OCI-M2 (cell line): ENCODE measurements at regions not wholly inside any gene's neighbourhood (a gene's known extent, or its start where the extent isn't known, plus 50 kb on each side); places are given as distances from the start of the nearest gene placed in this dataset.

Experiments used
- DNase-seq: peaks from one replicate; lab custom pipeline; 2025; ENCODE audit not compliant: unreplicated experiment; lab: John Stamatoyannopoulos, UW

DNA sequence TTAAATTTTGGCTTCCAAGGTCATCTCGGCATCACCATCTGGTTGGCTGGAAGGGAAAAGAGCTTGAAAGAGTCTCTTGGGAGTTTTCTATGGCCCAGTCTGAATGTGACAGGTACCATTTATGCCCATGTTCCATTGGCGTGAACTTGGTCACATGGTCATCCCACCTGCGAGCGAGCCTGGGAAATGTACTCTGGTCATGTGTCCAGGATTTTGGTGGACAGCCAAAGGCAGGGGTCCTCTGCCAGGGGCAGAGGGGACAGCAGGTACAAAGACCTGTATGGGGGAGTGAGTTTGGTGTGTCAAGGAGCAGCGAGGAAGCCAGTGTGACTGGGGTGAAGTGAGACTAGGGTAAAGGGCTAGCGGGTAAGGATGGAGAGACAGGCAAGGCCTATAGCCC is 112.6 kb downstream of the CDC5L start:
- DNase-seq: no peak

GRCh38 chr6:44503471-44503870 is 116.0 kb downstream of the CDC5L start:
- no peak for DNase-seq

- no peak for DNase-seq
Observed at GRCh38 chr6:44504301-44504791, 116.8 kb downstream of the CDC5L start.

DNA sequence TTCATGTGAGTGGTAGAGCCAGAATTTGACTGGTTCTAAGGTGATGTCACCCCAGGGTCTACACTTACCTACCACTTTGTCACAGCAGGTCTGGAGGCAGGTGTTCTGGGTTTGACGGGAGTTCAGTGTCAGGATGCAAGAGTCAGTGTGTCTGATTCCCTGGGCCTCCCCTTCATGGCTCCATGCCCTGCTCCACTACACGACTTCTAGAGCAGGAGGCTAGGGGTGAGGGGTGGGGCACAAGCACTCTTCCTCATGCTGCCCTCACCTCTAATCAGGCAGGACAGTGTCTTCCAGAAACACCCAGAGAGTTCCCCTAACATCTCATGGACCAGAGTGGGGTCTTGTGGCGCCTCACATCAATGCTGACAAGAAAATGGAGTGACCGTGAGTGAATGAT is 118.2 kb downstream of the CDC5L start:
- no peak for DNase-seq

GRCh38 chr6:44507014-44507413 is 119.5 kb downstream of the CDC5L start:
- no peak for DNase-seq

DNA sequence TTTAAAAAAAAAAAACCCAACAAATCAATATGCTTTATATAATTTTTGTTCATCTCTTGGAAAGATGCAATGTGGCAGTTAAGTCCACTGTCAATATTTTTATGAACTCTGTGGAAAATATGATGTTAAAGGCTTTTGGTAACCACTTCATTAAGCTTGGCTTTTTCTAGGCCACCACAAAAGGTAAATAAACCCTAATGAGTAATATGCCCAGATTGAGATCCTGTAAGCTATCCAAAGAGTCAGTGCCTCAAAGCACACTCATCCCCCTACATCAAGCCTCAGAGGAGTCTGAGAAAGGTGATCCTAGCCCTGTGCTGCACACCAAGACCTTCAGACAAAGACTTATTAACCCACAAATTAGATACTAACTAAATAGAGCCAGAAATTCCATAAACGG is 121.1 kb downstream of the CDC5L start:
- no peak for DNase-seq

GRCh38 chr6:44511126-44511525 is 123.6 kb downstream of the CDC5L start:
- DNase-seq: no peak

DNA sequence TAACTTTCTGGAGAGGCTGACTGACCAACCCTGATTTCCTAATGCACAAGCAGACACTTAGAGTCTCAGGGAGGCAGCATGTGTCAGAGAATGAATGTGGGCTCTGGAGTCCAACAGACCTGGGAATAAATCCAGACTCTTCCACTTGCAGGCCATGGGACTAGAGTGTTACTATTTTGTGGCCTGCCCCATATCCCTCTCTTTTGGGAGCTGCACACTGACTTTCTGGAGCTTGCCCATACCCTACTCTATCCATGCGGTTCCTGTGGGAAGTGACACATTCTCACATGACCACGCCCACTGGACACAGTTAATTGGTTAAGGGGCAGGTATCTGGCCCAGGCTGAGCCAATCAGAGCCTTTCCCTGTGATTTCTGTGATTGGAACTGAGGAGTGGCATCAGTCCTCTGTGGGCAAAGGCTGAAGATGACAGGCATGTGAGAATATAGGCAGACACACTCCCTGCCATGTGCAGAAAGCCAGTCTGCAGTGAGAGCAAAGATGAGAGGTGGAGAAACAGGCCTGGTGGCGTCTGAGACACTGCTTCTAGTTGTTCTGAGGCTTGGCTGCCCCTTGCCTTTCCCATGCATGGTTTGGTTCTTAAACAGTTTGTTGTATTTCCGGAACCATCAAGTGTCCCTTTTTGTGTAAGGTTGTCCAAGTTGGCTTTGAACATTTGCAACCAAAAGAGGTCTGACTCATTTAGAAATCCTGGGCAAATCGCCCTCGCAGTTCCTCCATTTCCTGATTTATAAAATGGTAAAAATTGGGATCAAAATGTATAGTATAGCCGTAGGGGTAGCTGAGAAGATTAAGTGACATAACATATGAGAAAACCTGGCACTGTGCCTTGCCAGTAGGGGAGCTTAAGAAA is 125.6 kb downstream of the CDC5L start:
- DNase-seq: no peak

- no peak for DNase-seq
Observed at GRCh38 chr6:44514085-44514484, 126.6 kb downstream of the CDC5L start.

- DNase-seq: no peak
Observed at GRCh38 chr6:44514576-44515193, 127.2 kb downstream of the CDC5L start.

GRCh38 chr6:44522871-44523270 is 135.4 kb downstream of the CDC5L start:
- no peak for DNase-seq

- DNase-seq: no peak
Observed at GRCh38 chr6:44524476-44525227, 137.1 kb downstream of the CDC5L start.

DNA sequence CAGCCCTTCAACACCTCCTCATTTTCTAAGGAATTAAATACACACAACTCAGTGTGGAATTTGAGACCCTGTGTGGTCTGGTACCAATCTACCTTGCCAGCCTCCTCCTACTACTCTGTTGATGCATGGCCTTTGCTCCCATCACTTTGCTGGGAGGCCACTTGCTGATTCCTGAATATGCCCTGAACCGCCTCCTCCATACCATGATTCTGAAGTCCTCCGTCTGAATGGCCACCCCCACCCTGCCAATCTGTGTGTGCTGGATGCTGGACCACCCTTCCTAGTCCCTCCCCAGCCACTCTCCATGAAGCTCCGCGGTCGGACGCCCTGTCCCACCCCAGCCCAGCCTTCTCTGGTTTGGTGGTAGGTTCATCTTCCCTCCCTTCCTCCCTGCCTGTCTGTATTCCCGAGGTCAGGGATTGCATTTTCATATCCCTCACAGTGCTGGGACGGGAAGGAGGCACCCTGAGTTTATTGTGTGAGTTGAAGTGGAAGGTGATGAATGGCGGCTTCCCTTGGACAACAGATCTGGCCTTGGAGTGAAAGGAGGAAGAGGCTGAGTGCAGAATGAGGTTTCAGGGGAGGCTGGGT is 138.3 kb downstream of the CDC5L start:
- DNase-seq: no peak

DNA sequence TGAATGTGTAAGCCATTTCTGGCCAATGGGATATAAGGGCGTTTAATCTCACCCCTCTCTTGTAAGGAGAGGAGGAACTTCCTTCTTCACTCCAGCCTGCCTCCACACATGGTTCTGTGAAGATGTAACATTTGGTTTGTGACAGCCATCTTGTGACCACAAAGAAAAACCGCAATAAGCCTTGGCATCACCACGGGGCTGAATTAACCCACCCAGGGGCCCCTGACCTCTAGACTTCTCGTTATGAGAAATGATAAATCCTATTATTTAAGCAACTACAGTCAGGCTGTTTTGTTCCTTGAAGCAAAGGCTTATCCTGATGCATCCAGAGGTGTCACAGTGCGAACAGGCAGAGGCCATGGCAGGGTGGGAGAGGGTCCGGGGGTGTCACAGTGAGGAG is 139.7 kb downstream of the CDC5L start:
- DNase-seq: no peak

- no peak for DNase-seq
Observed at GRCh38 chr6:44527583-44528369, 140.3 kb downstream of the CDC5L start.

DNA sequence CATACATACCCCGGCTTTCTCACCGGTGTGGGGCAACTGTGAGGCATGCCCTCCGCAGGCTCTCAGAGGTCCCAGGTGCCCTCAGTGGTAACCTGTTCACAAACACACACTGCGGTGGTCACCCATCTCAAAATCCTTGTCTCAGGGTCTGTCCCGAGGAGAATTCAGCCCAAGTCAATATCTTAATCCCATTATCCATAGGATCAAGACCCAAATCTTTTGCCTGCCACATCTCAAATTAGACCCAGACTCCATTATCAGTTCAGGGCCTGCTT is 140.8 kb downstream of the CDC5L start:
- DNase-seq: no peak

- no peak for DNase-seq
Observed at GRCh38 chr6:44528716-44529115, 141.2 kb downstream of the CDC5L start.

DNA sequence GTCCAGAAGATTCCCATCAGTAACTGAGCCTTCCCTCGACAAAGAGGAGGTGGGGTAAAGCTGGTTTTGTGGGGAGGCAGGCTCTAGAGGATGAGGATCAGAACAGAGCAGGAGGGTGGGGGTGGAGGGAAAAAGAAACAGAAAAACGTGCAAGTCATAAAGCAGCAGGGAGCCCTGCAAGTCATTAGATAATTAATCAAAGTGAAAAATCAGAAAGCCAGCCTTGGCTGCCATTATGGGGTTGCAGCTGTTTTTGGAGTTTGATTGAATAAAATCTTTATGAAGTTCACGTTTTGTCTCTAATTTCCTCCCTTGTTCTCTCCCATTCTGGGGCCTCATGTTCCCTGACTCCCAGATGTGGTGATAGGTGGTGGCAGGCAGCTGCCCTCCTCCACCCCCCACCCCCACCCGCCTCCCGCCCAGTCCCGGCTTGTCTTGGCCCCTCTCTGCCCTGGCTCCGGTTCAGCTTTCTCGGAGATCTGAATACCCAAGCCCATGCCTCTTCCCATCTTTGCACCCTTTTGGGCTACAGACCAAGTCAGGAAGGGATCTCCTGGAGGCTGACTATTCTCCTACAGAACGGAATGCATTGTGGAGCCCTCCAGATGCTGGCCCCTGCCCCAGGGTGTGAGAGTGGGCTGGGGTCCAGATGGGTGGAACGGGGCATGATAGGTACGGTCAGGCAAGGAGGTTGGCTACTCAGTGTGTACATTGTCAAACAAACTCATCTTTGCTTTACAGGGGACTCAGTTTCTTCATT is 141.8 kb downstream of the CDC5L start:
- no peak for DNase-seq

DNA sequence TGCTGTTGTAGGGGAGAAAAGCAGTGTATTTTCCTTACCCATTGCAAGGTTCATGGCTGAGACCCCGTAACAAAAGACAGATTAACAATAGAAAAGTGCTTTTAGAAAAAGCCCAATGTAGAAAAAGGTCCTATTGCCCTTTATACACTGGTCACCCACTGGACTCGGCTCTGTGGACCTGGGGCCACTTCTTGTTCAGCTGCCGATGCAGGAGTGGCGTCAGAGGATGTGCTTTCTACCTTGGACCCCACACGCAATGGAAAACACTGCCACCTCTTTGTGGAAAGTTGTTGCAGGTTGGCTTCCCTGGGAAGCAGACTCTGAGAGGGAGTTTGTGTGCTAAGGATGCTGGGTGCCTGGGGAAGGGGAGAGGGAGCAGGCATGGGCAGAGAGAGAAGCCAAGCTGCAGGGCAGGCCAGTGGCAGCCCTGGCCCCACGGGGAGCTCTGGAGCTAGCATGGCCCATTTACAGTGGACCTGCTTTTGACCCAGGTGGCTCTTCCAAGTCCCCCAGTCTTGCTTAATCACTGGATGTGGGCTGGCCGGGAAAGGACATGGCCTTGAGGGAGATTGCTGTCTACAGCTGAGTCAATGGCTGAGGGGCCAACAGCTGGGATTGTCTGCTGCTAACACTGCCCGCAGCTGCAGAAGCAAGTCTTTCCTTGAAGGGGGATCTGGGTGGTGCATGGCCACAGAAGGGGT is 142.9 kb downstream of the CDC5L start:
- DNase-seq: no peak

DNA sequence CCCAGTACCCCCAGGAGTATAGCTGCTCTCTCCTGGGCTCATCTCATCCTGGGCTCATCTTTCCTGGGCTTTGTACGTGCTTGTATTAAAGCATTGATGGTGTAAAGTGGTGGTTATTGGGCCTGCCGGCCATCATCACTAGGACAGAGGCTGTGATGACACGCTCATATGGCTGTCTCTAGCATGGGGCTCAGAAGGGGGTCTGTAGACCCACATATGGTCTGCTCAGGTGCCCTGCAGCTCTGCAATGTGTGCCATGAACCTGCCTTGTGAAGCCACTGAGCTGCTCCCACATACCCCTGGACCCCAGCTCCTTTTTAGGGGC is 143.4 kb downstream of the CDC5L start:
- no peak for DNase-seq
